Kidney (tissue), 13 donors: ENCODE measurements at regions not wholly inside any gene's neighbourhood (a gene's known extent, or its start where the extent isn't known, plus 50 kb on each side); places are given as distances from the start of the nearest gene placed in this dataset.

Source experiments
- DNase-seq, 5 donors: peaks; one replicate each; pipeline ENCODE4 v3.0.0-alpha.2; 2013 to 2020
- FAIRE-seq: peaks from 2 replicates; lab custom pipeline; 2012; peaks lifted over from hg19 to GRCh38; lab: Jason Lieb, UNC
- H3K27ac ChIP-seq, 2 donors: one replicate each; pipeline ENCODE4 v1.7.0; 2013; ENCODE audit warnings: low read depth in 2 of 2, low read length in 2 of 2, inconsistent platforms in 1 of 2
- H3K27me3 ChIP-seq: one replicate; pipeline ENCODE4 v1.7.1; 2013; ENCODE audit warnings: low read length, inconsistent platforms; ENCODE audit not compliant: control insufficient read depth, insufficient read depth
- H3K36me3 ChIP-seq, 3 donors: one replicate each; pipeline versions ENCODE4 v1.7.0 to v1.7.1; 2013; ENCODE audit warnings: low read length in 3 of 3, control low read depth in 1 of 3, inconsistent platforms in 1 of 3; ENCODE audit not compliant: insufficient read depth in 3 of 3, control insufficient read depth in 2 of 3
- H3K4me1 ChIP-seq, 3 donors: one replicate each; pipeline versions ENCODE4 v1.7.0 to v1.7.1; 2013; ENCODE audit warnings: low read length in 3 of 3, inconsistent platforms in 1 of 3, low read depth in 1 of 3; ENCODE audit not compliant: control insufficient read depth in 2 of 3, insufficient read depth in 2 of 3
- H3K4me3 ChIP-seq, 3 donors: one replicate each; pipeline versions ENCODE4 v1.7.0 to v1.8.1; 2013; ENCODE audit warnings: low read length in 3 of 3, control low read depth in 1 of 3, inconsistent platforms in 1 of 3
- H3K9ac ChIP-seq, 3 donors: one replicate each; pipeline versions ENCODE4 v1.7.0 to v1.7.1; 2013; ENCODE audit warnings: low read length in 3 of 3, control low read depth in 1 of 3, inconsistent platforms in 1 of 3
- H3K9me3 ChIP-seq, 3 donors: one replicate each; pipeline versions ENCODE4 v1.7.0 to v1.7.1; 2013; ENCODE audit warnings: low read length in 3 of 3, control low read depth in 1 of 3, inconsistent platforms in 1 of 3; ENCODE audit not compliant: control insufficient read depth in 2 of 3, insufficient read depth in 1 of 3
- CTCF ChIP-seq: IDR thresholded peaks from 3 replicates; pipeline ENCODE4 v1.5.1; 2012; ENCODE audit warnings: mild to moderate bottlenecking, moderate library complexity, borderline replicate concordance; ENCODE audit not compliant: insufficient read depth; ENCODE audit errors: extremely low read depth
- intact Hi-C: fragments of 100-400 bp; cut with DNase I; formaldehyde crosslinking; loops from one replicate; pipeline ENCODE4 v1.11.1; 2022
- donor health status: control.
- donor health status: control.
- donor health status: control.
- donor health status: control.
- donor health status: control.
- donor health status: DM: yes; HTN: yes; CAD: no.
- donor health status: Normal renal cell carcinoma (clear cell type).

DNA sequence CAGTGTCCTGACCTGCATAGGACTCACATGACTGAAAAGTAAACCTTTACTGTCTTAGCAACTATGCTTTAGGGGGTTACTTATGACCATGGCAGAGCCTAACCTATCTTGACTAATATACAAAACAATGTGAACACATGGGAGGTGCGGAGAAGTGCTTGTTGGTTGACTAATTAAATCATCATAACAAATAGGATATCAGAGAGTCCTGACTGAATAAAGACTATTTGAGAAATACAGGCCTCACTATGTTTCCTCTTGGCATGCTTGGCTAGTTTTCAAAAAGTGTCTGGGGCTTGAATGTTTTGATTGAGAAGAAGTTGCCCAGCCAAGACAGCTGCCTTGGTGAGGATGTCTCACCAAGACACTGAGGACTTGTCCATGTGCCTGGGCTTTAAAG lies 104.4 kb upstream of the PHYHIPL start:
- no peaks in the 10 kb centered on the region for H3K36me3 ChIP-seq
- no peak overlapping the region for H3K9ac ChIP-seq
- peaks cover 0 to 2% (median 0%) of the 10 kb centered on the region in 3 donors for H3K4me1 ChIP-seq
- no peaks in the 10 kb centered on the region for H3K27me3 ChIP-seq
- H3K4me3 ChIP-seq, result no peak overlapping the region
- DNase-seq (no peak), FAIRE-seq (no peak)
- no peak for TF ChIP-seq CTCF
- H3K9me3 ChIP-seq, result no peaks in the 10 kb centered on the region
- no peak overlapping the region for H3K27ac ChIP-seq
- intact Hi-C loops, result no loop called here

- peaks cover 0 to 5% (median 2%) of the 10 kb centered on the region in 3 donors for H3K4me1 ChIP-seq
- H3K9ac ChIP-seq, result no peak overlapping the region
- no peak for FAIRE-seq
- H3K27me3 ChIP-seq, result no peaks in the 10 kb centered on the region
- peak in 1 of 5 donors; percentile 9 for DNase-seq
- intact Hi-C loops, result no loop called here
- no peaks in the 10 kb centered on the region for H3K36me3 ChIP-seq
- H3K9me3 ChIP-seq, result no peaks in the 10 kb centered on the region
- no peak for TF ChIP-seq CTCF
- no peak overlapping the region for H3K27ac ChIP-seq
- no peak overlapping the region for H3K4me3 ChIP-seq
Measured at GRCh38 chr10:59073456-59074053, 102.9 kb upstream of the PHYHIPL start.

DNA sequence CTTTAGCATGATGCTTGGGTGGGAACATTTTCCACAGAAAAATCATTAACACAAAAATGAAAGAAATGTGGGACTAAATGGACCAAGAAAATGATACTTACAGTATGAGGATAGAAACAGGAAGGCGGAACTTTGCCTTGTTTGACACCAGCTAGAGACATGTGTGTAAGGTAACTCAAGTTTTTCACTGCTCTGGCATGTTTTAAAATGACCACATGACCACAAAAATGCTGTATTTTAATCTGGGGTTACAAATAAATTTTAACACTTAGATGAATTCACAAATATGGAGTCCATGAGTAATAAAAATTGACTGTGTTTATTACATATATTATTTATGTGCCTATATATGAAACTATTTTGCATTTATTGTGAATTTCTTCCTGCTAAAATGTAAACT lies 100.9 kb upstream of the PHYHIPL start:
- H3K9me3 ChIP-seq, result no peaks in the 10 kb centered on the region
- no peak overlapping the region for H3K9ac ChIP-seq
- no peak overlapping the region for H3K27ac ChIP-seq
- no peak for TF ChIP-seq CTCF
- FAIRE-seq (no peak), DNase-seq (no peak)
- H3K4me1 ChIP-seq, result peaks cover 0 to 10% (median 4%) of the 10 kb centered on the region in 3 donors
- intact Hi-C loops, result no loop called here
- H3K36me3 ChIP-seq, result no peaks in the 10 kb centered on the region
- no peaks in the 10 kb centered on the region for H3K27me3 ChIP-seq
- no peak overlapping the region for H3K4me3 ChIP-seq

DNA sequence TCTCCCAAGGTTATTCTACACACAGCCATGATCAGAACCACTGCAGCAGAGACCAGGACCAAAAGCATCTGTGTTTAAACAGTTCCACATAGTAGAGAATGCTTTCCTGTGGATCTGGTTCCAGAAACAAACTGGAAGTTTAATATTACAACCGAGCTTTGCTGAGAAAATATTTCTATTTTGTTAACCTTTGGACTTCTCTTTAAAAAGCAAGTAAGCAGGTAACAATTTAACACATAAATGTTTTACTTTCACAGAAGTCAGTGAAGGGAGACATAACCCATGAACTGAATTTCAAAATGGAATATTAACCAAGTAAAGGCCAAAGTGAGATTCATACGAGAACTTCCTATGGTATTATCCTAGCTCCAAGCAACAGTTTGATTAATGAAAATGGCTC lies 98.6 kb upstream of the PHYHIPL start:
- Histone ChIP-seq H3K27me3 (no peaks in the 10 kb centered on the region), H3K9me3 (no peaks in the 10 kb centered on the region), H3K27ac (peak overlapping the region in 1 of 2 donors; percentile 32), H3K9ac (no peak overlapping the region), H3K4me1 (peaks cover 0 to 10% (median 4%) of the 10 kb centered on the region in 3 donors), H3K4me3 (no peak overlapping the region), H3K36me3 (no peaks in the 10 kb centered on the region)
- FAIRE-seq, result peak; percentile 92
- TF ChIP-seq CTCF, result no peak
- DNase-seq, result peak in 1 of 5 donors; percentile 18
- intact Hi-C loops, result no loop called here
